ENCODE measurements at regions not wholly inside any gene's neighbourhood (a gene's known extent, or its start where the extent isn't known, plus 50 kb on each side); places are given as distances from the start of the nearest gene placed in this dataset.

DNA sequence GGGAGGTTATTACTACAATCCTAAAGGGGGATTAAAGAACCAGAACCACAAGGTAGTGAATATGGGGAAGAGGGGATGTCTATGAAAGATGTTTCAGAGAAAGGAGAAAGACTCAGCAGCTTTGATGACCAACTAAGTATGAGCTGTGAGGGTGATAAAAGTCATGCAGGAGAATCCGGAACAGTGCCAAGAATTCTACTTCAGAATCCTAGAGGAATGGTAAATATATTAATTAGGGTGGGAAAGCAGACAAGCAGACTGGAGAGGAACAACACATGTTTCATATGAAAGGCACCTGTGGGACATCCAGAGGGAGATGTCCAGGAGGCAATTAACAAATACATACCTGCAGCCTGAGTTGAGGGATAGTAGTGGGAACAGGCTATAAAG is 642.2 kb upstream of the DIPK2B start:
- Histone ChIP-seq H3K36me3 (ENCODE audit: insufficient read depth, low read length) (no peaks in the 10 kb centered on the region), H3K27me3 (ENCODE audit: insufficient read depth, low read length) (no peaks in the 10 kb centered on the region), H3K9ac (ENCODE audit: low read length) (no peak overlapping the region), H3K79me2 (ENCODE audit: insufficient read depth, low read length) (no peaks in the 10 kb centered on the region), H3K27ac (ENCODE audit: low read depth, low read length, poor library complexity, severe bottlenecking) (no peak overlapping the region), H3K4me1 (ENCODE audit: insufficient read depth, low read length, severe bottlenecking) (no peaks in the 10 kb centered on the region), H3K9me3 (ENCODE audit: low read length) (no peaks in the 10 kb centered on the region), H3F3A (ENCODE audit: insufficient read depth, low read length) (no peaks in the 10 kb centered on the region), H3K4me2 (ENCODE audit: low read length) (no peak overlapping the region), H3K9me2 (ENCODE audit: low read depth, low read length) (no peaks in the 10 kb centered on the region), H2AFZ (ENCODE audit: low read length) (no peak overlapping the region), H4K20me1 (ENCODE audit: insufficient read depth, low read length) (no peaks in the 10 kb centered on the region), H3K4me3 (ENCODE audit: low read depth, low read length, poor library complexity, severe bottlenecking) (no peak overlapping the region)
- TF ChIP-seq, protein P1, sequence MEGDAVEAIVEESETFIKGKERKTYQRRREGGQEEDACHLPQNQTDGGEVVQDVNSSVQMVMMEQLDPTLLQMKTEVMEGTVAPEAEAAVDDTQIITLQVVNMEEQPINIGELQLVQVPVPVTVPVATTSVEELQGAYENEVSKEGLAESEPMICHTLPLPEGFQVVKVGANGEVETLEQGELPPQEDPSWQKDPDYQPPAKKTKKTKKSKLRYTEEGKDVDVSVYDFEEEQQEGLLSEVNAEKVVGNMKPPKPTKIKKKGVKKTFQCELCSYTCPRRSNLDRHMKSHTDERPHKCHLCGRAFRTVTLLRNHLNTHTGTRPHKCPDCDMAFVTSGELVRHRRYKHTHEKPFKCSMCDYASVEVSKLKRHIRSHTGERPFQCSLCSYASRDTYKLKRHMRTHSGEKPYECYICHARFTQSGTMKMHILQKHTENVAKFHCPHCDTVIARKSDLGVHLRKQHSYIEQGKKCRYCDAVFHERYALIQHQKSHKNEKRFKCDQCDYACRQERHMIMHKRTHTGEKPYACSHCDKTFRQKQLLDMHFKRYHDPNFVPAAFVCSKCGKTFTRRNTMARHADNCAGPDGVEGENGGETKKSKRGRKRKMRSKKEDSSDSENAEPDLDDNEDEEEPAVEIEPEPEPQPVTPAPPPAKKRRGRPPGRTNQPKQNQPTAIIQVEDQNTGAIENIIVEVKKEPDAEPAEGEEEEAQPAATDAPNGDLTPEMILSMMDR (IDR thresholded peaks at IDR 0.05; ENCODE audit: low read length): no peak

DNA sequence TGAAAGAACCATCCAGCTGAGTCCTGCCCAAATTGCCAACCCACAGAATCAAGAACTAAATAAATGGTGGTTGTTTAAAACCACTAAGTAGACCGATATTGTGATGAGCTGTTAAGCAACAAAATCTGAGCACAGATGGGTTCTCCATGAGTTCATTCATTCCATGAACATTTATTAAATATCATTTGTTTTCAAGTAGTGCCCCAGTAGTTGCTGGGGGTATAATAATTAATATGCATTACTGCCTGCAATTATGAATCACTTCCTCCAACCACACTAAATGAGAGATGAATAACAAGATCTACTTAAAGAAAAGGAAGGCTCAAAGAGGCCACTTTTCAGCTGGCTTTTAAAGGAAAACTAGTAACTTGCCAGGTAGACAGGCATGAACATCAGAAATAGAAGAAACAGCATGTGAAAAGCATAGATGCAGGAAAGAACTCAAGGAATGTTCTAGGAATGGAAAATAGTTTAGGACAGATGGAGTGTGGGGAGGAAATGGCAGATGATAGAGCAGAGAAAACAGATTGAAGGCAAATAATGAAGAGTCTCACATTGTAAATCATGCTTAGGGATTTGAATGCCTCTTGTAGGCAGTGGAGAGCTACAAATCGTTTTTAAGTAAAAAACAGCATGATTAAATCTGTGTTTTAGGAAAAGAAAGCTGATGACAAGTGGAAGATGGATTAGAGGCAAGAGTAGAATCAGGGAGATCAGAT is 641.7 kb upstream of the DIPK2B start:
- Histone ChIP-seq H2AFZ (ENCODE audit: low read length) (no peak overlapping the region), H3K27me3 (ENCODE audit: insufficient read depth, low read length) (no peaks in the 10 kb centered on the region), H3K4me2 (ENCODE audit: low read length) (no peak overlapping the region), H3K4me3 (ENCODE audit: low read depth, low read length, poor library complexity, severe bottlenecking) (no peak overlapping the region), H3K9me3 (ENCODE audit: low read length) (no peaks in the 10 kb centered on the region), H3K79me2 (ENCODE audit: insufficient read depth, low read length) (no peaks in the 10 kb centered on the region), H3F3A (ENCODE audit: insufficient read depth, low read length) (no peaks in the 10 kb centered on the region), H4K20me1 (ENCODE audit: insufficient read depth, low read length) (no peaks in the 10 kb centered on the region), H3K4me1 (ENCODE audit: insufficient read depth, low read length, severe bottlenecking) (no peaks in the 10 kb centered on the region), H3K9me2 (ENCODE audit: low read depth, low read length) (no peaks in the 10 kb centered on the region), H3K27ac (ENCODE audit: low read depth, low read length, poor library complexity, severe bottlenecking) (no peak overlapping the region), H3K9ac (ENCODE audit: low read length) (no peak overlapping the region), H3K36me3 (ENCODE audit: insufficient read depth, low read length) (no peaks in the 10 kb centered on the region)
- TF ChIP-seq, protein P1 (IDR thresholded peaks at IDR 0.05; ENCODE audit: low read length): no peak
- no peak for TF ChIP-seq EZH2 (IDR thresholded peaks at IDR 0.05; ENCODE audit: borderline replicate concordance, low read length)

DNA sequence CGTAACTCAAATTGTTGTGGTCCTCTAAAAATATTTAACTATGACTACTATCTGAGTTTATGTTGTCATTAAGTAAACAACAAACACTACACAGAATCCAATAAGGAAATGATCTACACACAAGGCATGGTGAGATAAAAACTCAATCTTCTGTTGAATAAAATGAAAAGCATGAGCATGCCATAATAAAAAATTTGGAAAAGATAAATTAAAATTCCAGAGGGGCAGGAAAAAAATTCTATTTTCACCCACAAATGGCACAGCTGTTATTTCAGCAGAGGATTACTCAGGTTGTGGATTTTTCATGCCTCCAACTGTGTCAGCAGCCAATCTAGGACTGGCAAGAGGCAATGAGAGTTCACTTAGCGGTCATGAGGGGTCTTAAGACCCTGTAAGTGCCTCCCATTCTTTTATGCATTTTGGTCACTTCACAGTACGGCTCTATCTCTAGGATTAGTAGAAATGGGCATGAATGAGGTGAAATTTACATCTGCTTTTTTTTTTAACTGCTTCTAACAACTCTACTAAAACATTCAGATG is 639.8 kb upstream of the DIPK2B start:
- H3K27me3 ChIP-seq (ENCODE audit: insufficient read depth, low read length): no peaks in the 10 kb centered on the region
- no peaks in the 10 kb centered on the region for H3K9me3 ChIP-seq (ENCODE audit: low read length)
- H3K4me2 ChIP-seq (ENCODE audit: low read length): no peak overlapping the region
- no peak overlapping the region for H2AFZ ChIP-seq (ENCODE audit: low read length)
- no peaks in the 10 kb centered on the region for H3K36me3 ChIP-seq (ENCODE audit: insufficient read depth, low read length)
- no peaks in the 10 kb centered on the region for H4K20me1 ChIP-seq (ENCODE audit: insufficient read depth, low read length)
- no peak overlapping the region for H3K27ac ChIP-seq (ENCODE audit: low read depth, low read length, poor library complexity, severe bottlenecking)
- no peaks in the 10 kb centered on the region for H3K9me2 ChIP-seq (ENCODE audit: low read depth, low read length)
- H3K9ac ChIP-seq (ENCODE audit: low read length): no peak overlapping the region
- H3F3A ChIP-seq (ENCODE audit: insufficient read depth, low read length): no peaks in the 10 kb centered on the region
- no peaks in the 10 kb centered on the region for H3K79me2 ChIP-seq (ENCODE audit: insufficient read depth, low read length)
- no peak overlapping the region for H3K4me3 ChIP-seq (ENCODE audit: low read depth, low read length, poor library complexity, severe bottlenecking)
- TF ChIP-seq EZH2 (IDR thresholded peaks at IDR 0.05; ENCODE audit: borderline replicate concordance, low read length): no peak
- TF ChIP-seq, protein P1 (IDR thresholded peaks at IDR 0.05; ENCODE audit: low read length): no peak
- no peaks in the 10 kb centered on the region for H3K4me1 ChIP-seq (ENCODE audit: insufficient read depth, low read length, severe bottlenecking)

All from OCI-LY1 (cell line).